GM12891 (cell line): ENCODE measurements at regions not wholly inside any gene's neighbourhood (a gene's known extent, or its start where the extent isn't known, plus 50 kb on each side); places are given as distances from the start of the nearest gene placed in this dataset.

ENCODE experiments used
- POLR2A ChIP-seq: IDR thresholded peaks from 2 replicates; pipeline ENCODE4 v1.6.1; 2011; ENCODE audit warnings: low read depth, low read length, control low read depth
- POLR2AphosphoS5 ChIP-seq: IDR thresholded peaks from 2 replicates; pipeline ENCODE4 v1.6.1; 2011; ENCODE audit warnings: low read depth, low read length, control low read depth
- POU2F2 ChIP-seq: IDR thresholded peaks from 2 replicates; pipeline ENCODE4 v1.6.1; 2011; ENCODE audit warnings: low read depth, mild to moderate bottlenecking, control low read depth, low read length, moderate library complexity
- TAF1 ChIP-seq: IDR thresholded peaks from 2 replicates; pipeline ENCODE4 v1.6.1; 2011; ENCODE audit warnings: low read depth, low read length, control low read depth

- no peak for TF ChIP-seq POLR2A
- no peak for TF ChIP-seq POU2F2
- no peak for TF ChIP-seq TAF1
- no peak for TF ChIP-seq POLR2AphosphoS5
Observed at GRCh38 chr10:133024704-133025557, 62.8 kb upstream of the ADGRA1 start.
